DOHH2 (cell line): ENCODE measurements at regions not wholly inside any gene's neighbourhood (a gene's known extent, or its start where the extent isn't known, plus 50 kb on each side); places are given as distances from the start of the nearest gene placed in this dataset.

Experiments
- H3F3A ChIP-seq: fragments of 200-600 bp; sonication (generic), shearing (Covaris generic); 2 replicates; pipeline ENCODE4 v1.6.0; 2016; ENCODE audit warnings: antibody characterized with exemption, mild to moderate bottlenecking; ENCODE audit not compliant: control insufficient read depth, insufficient read depth
- H3K27ac ChIP-seq: fragments of 200-600 bp; sonication (generic); 2 replicates; pipeline ENCODE4 v1.5.1; 2014; ENCODE audit warnings: low read depth, mild to moderate bottlenecking, low read length, moderate library complexity
- H3K27me3 ChIP-seq: fragments of 200-600 bp; sonication (generic); 2 replicates; pipeline ENCODE4 v1.6.1; 2014; ENCODE audit warnings: mild to moderate bottlenecking, low read length, mixed read lengths; ENCODE audit not compliant: control insufficient read depth
- H3K36me3 ChIP-seq: fragments of 200-600 bp; sonication (generic); 2 replicates; pipeline ENCODE4 v1.6.1; 2014; ENCODE audit warnings: mild to moderate bottlenecking, low read length, moderate library complexity, mixed read lengths; ENCODE audit not compliant: control insufficient read depth
- H3K4me1 ChIP-seq: fragments of 200-600 bp; sonication (generic); 2 replicates; pipeline ENCODE4 v1.6.1; 2014; ENCODE audit warnings: mild to moderate bottlenecking, low read length, mixed read lengths; ENCODE audit not compliant: control insufficient read depth
- H3K4me2 ChIP-seq: fragments of 200-600 bp; sonication (generic); 2 replicates; pipeline ENCODE4 v1.6.0; 2014; ENCODE audit warnings: mild to moderate bottlenecking, low read length, moderate library complexity
- H3K4me3 ChIP-seq: fragments of 200-600 bp; sonication (generic); 2 replicates; pipeline ENCODE4 v1.5.1; 2014; ENCODE audit warnings: mild to moderate bottlenecking, low read length, mixed read lengths
- H3K79me2 ChIP-seq: fragments of 200-600 bp; sonication (generic); 2 replicates; pipeline ENCODE4 v1.6.1; 2014; ENCODE audit warnings: mild to moderate bottlenecking, low read length, mixed read lengths; ENCODE audit not compliant: control insufficient read depth
- H3K9me2 ChIP-seq: fragments of 200-600 bp; sonication (generic); replicated peaks from 2 replicates; pipeline ENCODE4 v1.6.1; 2014; ENCODE audit warnings: mild to moderate bottlenecking, low read length, mixed read lengths; ENCODE audit not compliant: control insufficient read depth
- H3K9me3 ChIP-seq: fragments of 200-600 bp; sonication (generic); 2 replicates; pipeline ENCODE4 v1.6.1; 2014; ENCODE audit warnings: antibody characterized with exemption, low read length, mixed read lengths; ENCODE audit not compliant: control insufficient read depth, insufficient read depth
- H4K20me1 ChIP-seq: fragments of 200-600 bp; sonication (generic); 2 replicates; pipeline ENCODE4 v1.6.0; 2014; ENCODE audit warnings: low read depth, mild to moderate bottlenecking, antibody characterized with exemption, low read length, moderate library complexity; ENCODE audit not compliant: control insufficient read depth, insufficient read depth
- EZH2phosphoT487 ChIP-seq: fragments of 200-600 bp; sonication (generic); IDR thresholded peaks from 2 replicates; pipeline ENCODE4 v1.6.1; 2017; ENCODE audit warnings: borderline replicate concordance, mild to moderate bottlenecking, antibody characterized with exemption, low read length, moderate library complexity, mixed read lengths
- TF ChIP-seq, protein P1 (sequence below): fragments of 200-600 bp; sonication (generic); IDR thresholded peaks from one replicate; pipeline ENCODE4 v1.5.1; 2014; ENCODE audit warnings: antibody characterized with exemption, mild to moderate bottlenecking, low read depth, low read length; ENCODE audit not compliant: poor library complexity, severe bottlenecking

DNA sequence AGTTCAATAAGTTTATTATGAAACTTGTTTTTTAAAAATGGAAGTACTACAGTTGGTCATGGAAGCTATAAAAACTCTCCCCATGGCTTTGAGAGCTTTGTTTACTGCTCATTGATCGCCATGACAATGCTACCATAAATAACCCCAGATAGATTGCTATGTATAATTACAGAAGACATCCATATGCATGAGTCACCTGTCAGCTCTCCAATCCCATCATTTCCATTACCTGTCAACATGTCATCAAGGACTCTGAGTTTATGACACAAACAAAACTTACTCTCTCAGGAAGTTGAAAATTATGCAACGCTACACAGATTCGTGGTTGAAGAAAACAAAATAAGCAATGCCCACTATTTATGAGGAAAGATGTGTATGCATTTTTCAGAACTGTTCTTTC, 144.4 kb downstream of the SEC23A start:
- Histone ChIP-seq H3F3A (no peaks in the 10 kb centered on the region), H3K27me3 (no peaks in the 10 kb centered on the region), H3K79me2 (no peaks in the 10 kb centered on the region), H3K9me3 (no peaks in the 10 kb centered on the region), H4K20me1 (no peaks in the 10 kb centered on the region), H3K4me3 (no peak overlapping the region), H3K4me1 (no peaks in the 10 kb centered on the region), H3K9me2 (no peaks in the 10 kb centered on the region), H3K27ac (no peak overlapping the region), H3K4me2 (no peak overlapping the region), H3K36me3 (no peaks in the 10 kb centered on the region)
- TF ChIP-seq, protein P1, sequence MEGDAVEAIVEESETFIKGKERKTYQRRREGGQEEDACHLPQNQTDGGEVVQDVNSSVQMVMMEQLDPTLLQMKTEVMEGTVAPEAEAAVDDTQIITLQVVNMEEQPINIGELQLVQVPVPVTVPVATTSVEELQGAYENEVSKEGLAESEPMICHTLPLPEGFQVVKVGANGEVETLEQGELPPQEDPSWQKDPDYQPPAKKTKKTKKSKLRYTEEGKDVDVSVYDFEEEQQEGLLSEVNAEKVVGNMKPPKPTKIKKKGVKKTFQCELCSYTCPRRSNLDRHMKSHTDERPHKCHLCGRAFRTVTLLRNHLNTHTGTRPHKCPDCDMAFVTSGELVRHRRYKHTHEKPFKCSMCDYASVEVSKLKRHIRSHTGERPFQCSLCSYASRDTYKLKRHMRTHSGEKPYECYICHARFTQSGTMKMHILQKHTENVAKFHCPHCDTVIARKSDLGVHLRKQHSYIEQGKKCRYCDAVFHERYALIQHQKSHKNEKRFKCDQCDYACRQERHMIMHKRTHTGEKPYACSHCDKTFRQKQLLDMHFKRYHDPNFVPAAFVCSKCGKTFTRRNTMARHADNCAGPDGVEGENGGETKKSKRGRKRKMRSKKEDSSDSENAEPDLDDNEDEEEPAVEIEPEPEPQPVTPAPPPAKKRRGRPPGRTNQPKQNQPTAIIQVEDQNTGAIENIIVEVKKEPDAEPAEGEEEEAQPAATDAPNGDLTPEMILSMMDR: no peak
- TF ChIP-seq EZH2phosphoT487: no peak

DNA sequence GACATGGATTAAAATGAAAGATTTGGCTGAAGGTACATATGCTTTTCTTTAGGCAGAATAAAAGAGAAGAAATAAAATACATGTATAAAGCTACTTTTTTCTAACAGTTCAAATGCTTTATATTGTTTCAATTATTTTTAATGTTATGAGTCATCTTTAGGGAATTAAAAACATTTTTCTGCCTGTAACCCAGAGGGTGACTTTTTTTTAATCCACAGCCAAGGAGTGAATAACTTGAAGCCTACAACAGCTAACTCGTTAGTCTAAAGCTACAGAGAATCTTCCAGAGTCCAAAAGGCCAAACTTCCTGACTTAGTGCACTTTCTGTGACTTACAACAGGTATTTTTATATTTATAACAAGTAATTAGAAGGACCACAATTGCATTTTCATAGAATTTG, 151.6 kb downstream of the SEC23A start:
- no peak overlapping the region for H3K27ac ChIP-seq
- H3K4me2 ChIP-seq: no peak overlapping the region
- no peaks in the 10 kb centered on the region for H3K27me3 ChIP-seq
- no peaks in the 10 kb centered on the region for H3K36me3 ChIP-seq
- H3K9me3 ChIP-seq: no peaks in the 10 kb centered on the region
- TF ChIP-seq, protein P1: no peak
- TF ChIP-seq EZH2phosphoT487: no peak
- no peaks in the 10 kb centered on the region for H3K9me2 ChIP-seq
- no peak overlapping the region for H3K4me3 ChIP-seq
- H4K20me1 ChIP-seq: no peaks in the 10 kb centered on the region
- no peaks in the 10 kb centered on the region for H3K79me2 ChIP-seq
- no peaks in the 10 kb centered on the region for H3F3A ChIP-seq
- no peaks in the 10 kb centered on the region for H3K4me1 ChIP-seq

DNA sequence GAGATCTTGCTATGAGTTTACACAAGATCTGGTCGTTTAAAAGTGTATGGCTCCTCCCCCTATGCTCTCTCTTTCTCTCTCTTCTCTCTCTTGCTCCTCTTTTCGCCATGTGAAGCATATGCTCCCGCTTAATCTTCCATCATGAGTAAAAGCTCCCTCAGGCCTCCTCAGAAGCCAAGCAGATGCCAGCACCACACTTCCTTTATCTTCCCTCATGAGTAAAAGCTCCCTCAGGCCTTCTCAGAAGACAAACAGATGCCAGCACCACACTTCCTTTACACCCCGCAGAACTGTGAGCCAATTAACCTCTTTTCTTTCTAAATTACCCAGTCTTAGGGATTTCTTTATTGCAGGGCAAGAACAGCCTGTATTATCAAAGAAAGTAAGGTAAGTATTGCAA, 152.4 kb downstream of the SEC23A start:
- Histone ChIP-seq H3K9me2 (no peaks in the 10 kb centered on the region), H3F3A (no peaks in the 10 kb centered on the region), H3K4me3 (no peak overlapping the region), H3K9me3 (no peaks in the 10 kb centered on the region), H3K36me3 (no peaks in the 10 kb centered on the region), H3K27ac (no peak overlapping the region), H3K4me1 (no peaks in the 10 kb centered on the region), H4K20me1 (no peaks in the 10 kb centered on the region), H3K27me3 (no peaks in the 10 kb centered on the region), H3K4me2 (no peak overlapping the region), H3K79me2 (no peaks in the 10 kb centered on the region)
- TF ChIP-seq, protein P1: no peak
- TF ChIP-seq EZH2phosphoT487: no peak

DNA sequence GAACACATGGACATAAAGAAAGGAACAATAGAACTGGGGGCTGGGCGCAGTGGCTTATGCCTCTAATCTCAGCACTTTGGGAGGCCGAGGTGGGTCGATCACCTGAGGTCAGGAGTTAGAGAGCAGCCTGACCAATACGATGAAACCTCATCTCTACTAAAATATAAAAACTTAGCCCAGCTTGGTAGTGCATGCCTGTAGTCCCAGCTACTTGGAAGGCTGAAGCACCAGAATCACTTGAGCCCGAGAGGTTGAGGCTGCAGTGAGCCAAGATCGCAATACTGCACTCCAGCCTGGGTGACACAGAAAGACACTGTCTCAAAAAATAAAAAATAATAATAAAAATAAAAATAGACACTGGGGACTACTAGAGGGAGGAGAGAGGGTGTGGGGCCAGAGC, 154.5 kb downstream of the SEC23A start:
- Histone ChIP-seq H3K36me3 (no peaks in the 10 kb centered on the region), H3K4me1 (no peaks in the 10 kb centered on the region), H3F3A (no peaks in the 10 kb centered on the region), H3K4me3 (no peak overlapping the region), H3K9me2 (no peaks in the 10 kb centered on the region), H3K27me3 (no peaks in the 10 kb centered on the region), H3K79me2 (no peaks in the 10 kb centered on the region), H3K27ac (no peak overlapping the region), H3K4me2 (no peak overlapping the region), H4K20me1 (no peaks in the 10 kb centered on the region), H3K9me3 (no peaks in the 10 kb centered on the region)
- TF ChIP-seq EZH2phosphoT487: no peak
- TF ChIP-seq, protein P1: no peak
